ENCODE measurements at regions not wholly inside any gene's neighbourhood (a gene's known extent, or its start where the extent isn't known, plus 50 kb on each side); places are given as distances from the start of the nearest gene placed in this dataset.

GRCh38 chr1:62928885-62929284 is 145.0 kb downstream of the ATG4C start:
- TF ChIP-seq, protein P1, sequence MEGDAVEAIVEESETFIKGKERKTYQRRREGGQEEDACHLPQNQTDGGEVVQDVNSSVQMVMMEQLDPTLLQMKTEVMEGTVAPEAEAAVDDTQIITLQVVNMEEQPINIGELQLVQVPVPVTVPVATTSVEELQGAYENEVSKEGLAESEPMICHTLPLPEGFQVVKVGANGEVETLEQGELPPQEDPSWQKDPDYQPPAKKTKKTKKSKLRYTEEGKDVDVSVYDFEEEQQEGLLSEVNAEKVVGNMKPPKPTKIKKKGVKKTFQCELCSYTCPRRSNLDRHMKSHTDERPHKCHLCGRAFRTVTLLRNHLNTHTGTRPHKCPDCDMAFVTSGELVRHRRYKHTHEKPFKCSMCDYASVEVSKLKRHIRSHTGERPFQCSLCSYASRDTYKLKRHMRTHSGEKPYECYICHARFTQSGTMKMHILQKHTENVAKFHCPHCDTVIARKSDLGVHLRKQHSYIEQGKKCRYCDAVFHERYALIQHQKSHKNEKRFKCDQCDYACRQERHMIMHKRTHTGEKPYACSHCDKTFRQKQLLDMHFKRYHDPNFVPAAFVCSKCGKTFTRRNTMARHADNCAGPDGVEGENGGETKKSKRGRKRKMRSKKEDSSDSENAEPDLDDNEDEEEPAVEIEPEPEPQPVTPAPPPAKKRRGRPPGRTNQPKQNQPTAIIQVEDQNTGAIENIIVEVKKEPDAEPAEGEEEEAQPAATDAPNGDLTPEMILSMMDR (IDR thresholded peaks at IDR 0.05; ENCODE audit: low read length): no peak
- no peak for TF ChIP-seq EZH2 (optimal IDR thresholded peaks at IDR 0.05; ENCODE audit: low read depth, low read length)
